Endodermal cell (in vitro differentiated cells): ENCODE measurements at regions not wholly inside any gene's neighbourhood (a gene's known extent, or its start where the extent isn't known, plus 50 kb on each side); places are given as distances from the start of the nearest gene placed in this dataset.
A peak's percentile ranks its signal among the peaks of the same experiment; 100 is the strongest.

Source experiments
- DNase-seq: peaks from one replicate; pipeline ENCODE4 v3.0.0-alpha.2; 2017
- H3K27ac ChIP-seq: 2 replicates; pipeline ENCODE4 v1.5.1; 2013; ENCODE audit warnings: mild to moderate bottlenecking, low read depth, low read length, moderate library complexity
- H3K27me3 ChIP-seq: 2 replicates; pipeline ENCODE4 v1.6.1; 2013; ENCODE audit warnings: mild to moderate bottlenecking, low read length, moderate library complexity; ENCODE audit not compliant: insufficient read depth, control insufficient read depth, poor library complexity, severe bottlenecking
- H3K36me3 ChIP-seq: 2 replicates; pipeline ENCODE4 v1.7.0; 2013; ENCODE audit warnings: mild to moderate bottlenecking, low read length, moderate library complexity; ENCODE audit not compliant: control insufficient read depth, insufficient read depth
- H3K4me1 ChIP-seq: one replicate; pipeline ENCODE4 v1.7.0; 2013; ENCODE audit warnings: low read length; ENCODE audit not compliant: control insufficient read depth, insufficient read depth
- H3K4me3 ChIP-seq: 2 replicates; pipeline ENCODE4 v1.5.1; 2013; ENCODE audit warnings: mild to moderate bottlenecking, low read length, moderate library complexity
- H3K9ac ChIP-seq: 2 replicates; pipeline ENCODE4 v1.6.1; 2013; ENCODE audit warnings: mild to moderate bottlenecking, low read length, moderate library complexity; ENCODE audit not compliant: poor library complexity, severe bottlenecking; ENCODE audit errors: extremely low read depth
- H3K9me3 ChIP-seq: 2 replicates; pipeline ENCODE4 v1.6.1; 2013; ENCODE audit warnings: mild to moderate bottlenecking, low read length, moderate library complexity; ENCODE audit not compliant: control insufficient read depth
- H3K27ac Mint-ChIP-seq: 2 replicates; pipeline ENCODE4 v1.8.0; 2020; ENCODE audit warnings: mixed read lengths
- H3K27me3 Mint-ChIP-seq: 2 replicates; pipeline ENCODE4 v1.8.0; 2021; ENCODE audit warnings: mild to moderate bottlenecking, mixed read lengths; ENCODE audit not compliant: insufficient read depth
- H3K36me3 Mint-ChIP-seq: 2 replicates; pipeline ENCODE4 v1.8.0; 2020; ENCODE audit warnings: low read depth, mixed read lengths
- H3K4me1 Mint-ChIP-seq: 2 replicates; pipeline ENCODE4 v1.8.0; 2020; ENCODE audit warnings: mixed read lengths
- H3K4me3 Mint-ChIP-seq: 2 replicates; pipeline ENCODE4 v1.8.0; 2020; ENCODE audit warnings: mild to moderate bottlenecking, moderate library complexity, mixed read lengths
- H3K9me3 Mint-ChIP-seq: 2 replicates; pipeline ENCODE4 v1.8.0; 2020; ENCODE audit warnings: mild to moderate bottlenecking, mixed read lengths
- WGBS, 2 experiments: methylation state at CpG; one replicate each; pipeline versions ENCODE4 v1.1.5 to v1.1.7; 2013; ENCODE audit warnings: missing lambda C conversion rate in 2 of 2, mixed read lengths in 1 of 2; ENCODE audit not compliant: insufficient coverage in 1 of 2, insufficient read length in 1 of 2; 5-methylcytosine and 5-hydroxymethylcytosine counted together
- TF ChIP-seq, protein P1 (sequence below): fragments of 200-600 bp; sonication (generic); conservative IDR thresholded peaks from 2 replicates; pipeline ENCODE4 v1.5.0; 2021; ENCODE audit warnings: antibody characterized with exemption, mild to moderate bottlenecking

DNA sequence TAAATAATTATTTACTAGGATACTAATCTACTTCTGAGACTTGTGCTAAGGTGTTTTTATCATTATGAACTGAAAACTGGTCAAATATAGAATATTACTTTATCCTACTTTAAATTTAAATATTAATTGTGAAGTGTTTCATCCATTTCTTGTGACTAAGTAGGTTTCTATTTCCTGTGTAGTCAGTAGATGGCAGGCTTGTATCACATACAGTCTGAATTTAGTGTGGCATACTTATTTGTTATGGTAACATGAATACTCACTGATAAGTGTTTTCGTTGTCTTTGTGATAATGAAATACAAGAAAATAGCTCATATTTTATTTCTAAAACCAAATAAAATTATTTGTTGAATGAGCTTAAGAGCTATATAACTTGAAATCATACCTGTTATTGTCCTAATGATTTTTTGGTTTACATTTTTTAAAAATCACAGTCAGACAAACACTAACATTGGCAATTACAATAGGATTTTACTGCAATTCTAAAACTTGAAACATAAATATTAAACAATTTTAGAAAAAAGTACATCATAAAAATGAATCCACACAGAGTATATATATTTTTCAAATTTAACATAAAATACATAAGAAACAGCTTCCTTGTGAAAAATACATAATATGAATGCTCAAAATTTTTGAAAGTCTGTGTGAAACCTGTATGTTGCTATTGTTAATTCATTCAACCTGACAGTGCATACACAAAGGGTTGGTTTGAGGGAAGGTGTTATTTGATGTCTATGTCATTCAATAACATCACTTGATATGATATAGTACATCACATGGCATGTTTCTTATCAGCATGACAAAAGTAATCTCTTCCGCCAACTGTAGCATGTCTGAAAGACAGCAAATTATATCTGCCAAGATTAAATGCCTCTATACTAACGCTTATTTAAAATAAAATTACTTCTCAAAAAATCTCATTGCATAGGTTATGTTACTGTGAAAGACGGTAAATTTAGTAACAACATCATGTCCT, 904.8 kb upstream of the PCDH20 start:
- 89% methylated on average over 3 of the region's 4 CpGs; no CpG with 5 or more reads in 1 of the 2 experiments for WGBS, 2 experiments

GRCh38 chr13:62309904-62310303, 894.3 kb upstream of the PCDH20 start:
- no peaks in the 10 kb centered on the region for H3K36me3 Mint-ChIP-seq
- 82 to 85% methylated on average over 1 to 3 of the region's 3 CpGs for WGBS, 2 experiments
- no peaks in the 10 kb centered on the region for H3K27me3 Mint-ChIP-seq
- peaks cover 4% of the 10 kb centered on the region for H3K4me1 Mint-ChIP-seq
- TF ChIP-seq, protein P1, sequence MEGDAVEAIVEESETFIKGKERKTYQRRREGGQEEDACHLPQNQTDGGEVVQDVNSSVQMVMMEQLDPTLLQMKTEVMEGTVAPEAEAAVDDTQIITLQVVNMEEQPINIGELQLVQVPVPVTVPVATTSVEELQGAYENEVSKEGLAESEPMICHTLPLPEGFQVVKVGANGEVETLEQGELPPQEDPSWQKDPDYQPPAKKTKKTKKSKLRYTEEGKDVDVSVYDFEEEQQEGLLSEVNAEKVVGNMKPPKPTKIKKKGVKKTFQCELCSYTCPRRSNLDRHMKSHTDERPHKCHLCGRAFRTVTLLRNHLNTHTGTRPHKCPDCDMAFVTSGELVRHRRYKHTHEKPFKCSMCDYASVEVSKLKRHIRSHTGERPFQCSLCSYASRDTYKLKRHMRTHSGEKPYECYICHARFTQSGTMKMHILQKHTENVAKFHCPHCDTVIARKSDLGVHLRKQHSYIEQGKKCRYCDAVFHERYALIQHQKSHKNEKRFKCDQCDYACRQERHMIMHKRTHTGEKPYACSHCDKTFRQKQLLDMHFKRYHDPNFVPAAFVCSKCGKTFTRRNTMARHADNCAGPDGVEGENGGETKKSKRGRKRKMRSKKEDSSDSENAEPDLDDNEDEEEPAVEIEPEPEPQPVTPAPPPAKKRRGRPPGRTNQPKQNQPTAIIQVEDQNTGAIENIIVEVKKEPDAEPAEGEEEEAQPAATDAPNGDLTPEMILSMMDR = no peak
- no peaks in the 10 kb centered on the region for H3K36me3 ChIP-seq
- no peak overlapping the region for H3K27ac ChIP-seq
- H3K9me3 ChIP-seq = no peaks in the 10 kb centered on the region
- no peak overlapping the region for H3K4me3 Mint-ChIP-seq
- H3K27ac Mint-ChIP-seq = no peak overlapping the region
- H3K4me3 ChIP-seq = no peak overlapping the region
- H3K27me3 ChIP-seq = no peaks in the 10 kb centered on the region
- no peak for DNase-seq
- H3K9ac ChIP-seq = no peak overlapping the region
- H3K9me3 Mint-ChIP-seq = peaks cover 3% of the 10 kb centered on the region
- no peaks in the 10 kb centered on the region for H3K4me1 ChIP-seq

More for the DNA sequence above, 904.8 kb upstream of the PCDH20 start:
- TF ChIP-seq, protein P1 = peak; percentile 90
- no peak overlapping the region for H3K9ac ChIP-seq
- Mint-ChIP-seq H3K27ac (no peak overlapping the region), H3K36me3 (no peaks in the 10 kb centered on the region), H3K27me3 (no peaks in the 10 kb centered on the region), H3K4me3 (no peak overlapping the region), H3K4me1 (peaks cover 6% of the 10 kb centered on the region), H3K9me3 (no peaks in the 10 kb centered on the region)
- no peaks in the 10 kb centered on the region for H3K36me3 ChIP-seq
- H3K27me3 ChIP-seq = no peaks in the 10 kb centered on the region
- H3K27ac ChIP-seq = no peak overlapping the region
- no peak for DNase-seq
- H3K9me3 ChIP-seq = no peaks in the 10 kb centered on the region
- no peaks in the 10 kb centered on the region for H3K4me1 ChIP-seq
- no peak overlapping the region for H3K4me3 ChIP-seq

DNA sequence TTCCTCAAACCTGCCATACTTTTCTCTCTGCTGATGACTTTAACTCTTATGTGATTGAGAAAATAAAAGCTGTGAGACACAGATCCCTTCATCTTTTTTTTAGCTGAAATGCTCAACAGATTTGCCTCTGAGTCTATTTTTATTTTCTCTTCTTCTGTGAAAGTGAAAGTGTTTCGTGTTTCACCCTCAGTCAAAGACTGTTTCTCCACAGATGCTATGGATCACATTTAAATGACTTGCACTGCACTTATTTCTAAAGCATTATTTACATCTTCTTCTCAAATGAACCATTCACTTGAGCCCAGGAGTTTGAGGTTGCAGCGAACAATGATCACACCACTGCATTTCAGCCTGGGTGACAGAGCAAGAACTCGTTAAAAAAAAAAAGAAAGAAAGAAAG, 890.1 kb upstream of the PCDH20 start:
- peaks cover 4% of the 10 kb centered on the region for H3K4me1 Mint-ChIP-seq
- Histone ChIP-seq H3K27ac (no peak overlapping the region), H3K4me3 (no peak overlapping the region), H3K9me3 (peaks cover 4% of the 10 kb centered on the region), H3K4me1 (no peaks in the 10 kb centered on the region), H3K36me3 (no peaks in the 10 kb centered on the region), H3K9ac (no peak overlapping the region), H3K27me3 (no peaks in the 10 kb centered on the region)
- WGBS, 2 experiments = 93 to 100% methylated on average over 1 to 3 of the region's 3 CpGs
- TF ChIP-seq, protein P1 = no peak
- peaks cover 1% of the 10 kb centered on the region for H3K27me3 Mint-ChIP-seq
- DNase-seq = no peak
- H3K4me3 Mint-ChIP-seq = no peak overlapping the region
- no peak overlapping the region for H3K27ac Mint-ChIP-seq
- peaks cover 4% of the 10 kb centered on the region for H3K9me3 Mint-ChIP-seq
- peaks cover 5% of the 10 kb centered on the region for H3K36me3 Mint-ChIP-seq
